Glomerular visceral epithelial cell (primary cell): ENCODE measurements at regions not wholly inside any gene's neighbourhood (a gene's known extent, or its start where the extent isn't known, plus 50 kb on each side); places are given as distances from the start of the nearest gene placed in this dataset.
A peak's percentile ranks its signal among the peaks of the same experiment; 100 is the strongest.
"Not testable (repeated sequence)": the region's sequence is repeated elsewhere in the genome, so short reads cannot be mapped to it uniquely, and the experiment has no call there.

Experiments
- DNase-seq: peaks from one replicate; pipeline ENCODE4 v3.0.0-alpha.2; 2016; ENCODE audit errors: extremely low spot score

GRCh38 chr17:47066841-47067682 is 88.0 kb upstream of the RPRML start:
- peak; percentile 91 for DNase-seq

- DNase-seq: no peak
Measured at GRCh38 chr17:47066095-47066494, 87.0 kb upstream of the RPRML start.

DNA sequence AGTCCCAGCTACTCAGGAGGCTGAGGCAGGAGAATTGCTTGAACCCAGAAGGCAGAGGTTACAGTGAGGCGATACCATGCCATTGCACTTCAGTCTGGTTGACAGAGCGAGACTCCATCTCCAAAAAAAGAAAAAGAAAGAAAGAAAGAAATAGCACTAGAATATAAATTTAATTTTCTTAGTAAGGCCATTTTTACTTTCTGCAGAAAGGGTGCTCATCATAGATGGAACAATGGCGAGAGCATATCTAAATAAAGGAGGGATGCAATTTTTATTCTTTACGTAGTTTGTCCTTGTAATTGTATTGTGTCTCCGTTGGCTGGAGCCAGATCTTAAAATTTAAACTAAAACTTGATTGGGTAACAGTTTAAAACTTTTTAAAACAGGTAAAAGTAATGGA is 85.6 kb upstream of the RPRML start:
- no peak for DNase-seq

GRCh38 chr17:47063475-47063874 is 84.4 kb upstream of the RPRML start:
- DNase-seq: no peak

- DNase-seq: not testable (repeated sequence)
Measured at GRCh38 chr17:47062851-47063250, 83.8 kb upstream of the RPRML start.

DNA sequence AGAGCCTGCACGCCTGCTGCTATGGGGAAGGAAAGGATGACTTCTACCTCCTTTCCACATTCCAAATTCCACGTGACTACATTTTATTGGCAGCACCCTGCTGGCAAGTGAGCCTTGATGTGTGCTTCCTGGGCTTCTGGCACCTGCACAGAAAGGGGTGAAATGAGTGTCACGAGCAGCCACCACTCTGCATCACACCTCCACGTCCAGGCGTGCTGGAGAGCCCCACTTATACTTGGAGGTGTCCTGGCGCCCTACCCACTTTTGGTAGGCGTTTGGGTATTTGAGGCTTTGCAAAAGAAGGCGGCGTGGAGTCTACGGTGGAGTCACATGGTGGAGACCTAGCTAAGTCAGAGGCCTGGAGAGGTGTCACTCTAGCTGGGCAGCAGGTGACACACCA is 81.0 kb upstream of the RPRML start:
- DNase-seq: not testable (repeated sequence)

DNA sequence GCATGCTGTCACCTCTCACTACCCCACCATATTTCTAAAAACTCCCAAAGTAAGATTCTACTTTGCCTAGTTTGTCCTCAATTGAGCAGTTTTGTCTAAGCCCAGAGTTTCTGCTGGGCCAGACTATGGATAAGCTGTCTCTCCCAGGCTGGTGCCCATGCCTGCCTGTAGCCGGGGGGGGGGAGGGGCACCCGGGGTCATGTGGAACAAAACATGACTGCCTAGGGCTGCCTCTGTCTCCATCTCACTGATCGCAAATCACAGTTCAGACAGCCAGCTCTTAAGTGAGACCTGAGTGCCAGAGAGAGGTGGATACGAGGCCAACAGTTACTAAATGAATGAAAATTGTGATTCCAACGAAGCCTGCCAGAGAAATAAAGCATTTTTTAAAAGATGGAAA is 78.8 kb upstream of the RPRML start:
- DNase-seq: no peak

DNA sequence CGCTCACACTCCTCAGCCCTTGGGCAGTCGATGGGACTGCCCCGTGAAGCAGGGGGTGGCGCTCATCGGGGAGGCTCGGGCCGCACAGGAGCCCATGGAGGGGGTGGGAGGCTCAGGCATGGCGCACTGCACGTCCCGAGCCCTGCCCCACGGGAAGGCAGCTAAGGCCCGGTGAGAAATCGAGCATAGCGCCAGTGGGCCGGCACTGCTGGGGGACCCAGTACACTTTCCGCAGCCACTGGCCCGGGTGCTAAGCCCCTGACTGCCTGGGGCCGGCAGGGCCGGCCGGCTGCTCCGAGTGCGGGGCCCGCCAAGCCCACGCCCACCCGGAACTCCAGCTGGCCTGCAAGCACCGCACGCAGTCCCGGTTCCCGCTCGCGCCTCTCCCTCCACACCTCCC is 78.2 kb upstream of the RPRML start:
- DNase-seq: not testable (repeated sequence)

DNA sequence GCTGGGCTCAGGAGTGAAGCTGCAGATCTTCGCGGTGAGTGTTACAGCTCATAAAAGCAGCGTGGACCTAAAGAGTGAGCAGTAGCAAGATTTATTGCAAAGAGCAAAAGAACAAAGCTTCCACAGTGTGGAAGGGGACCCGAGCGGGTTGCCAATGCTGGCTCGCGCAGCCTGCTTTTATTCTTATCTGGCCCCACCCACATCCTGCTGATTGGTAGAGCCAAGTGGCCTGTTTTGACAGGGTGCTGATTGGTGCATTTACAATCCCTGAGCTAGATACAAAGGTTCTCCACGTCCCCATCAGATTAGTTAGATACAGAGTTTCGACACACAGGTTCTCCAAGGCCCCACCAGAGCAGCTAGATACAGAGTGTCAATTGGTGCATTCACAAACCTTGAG is 77.6 kb upstream of the RPRML start:
- not testable (repeated sequence) for DNase-seq
